ENCODE measurements at regions not wholly inside any gene's neighbourhood (a gene's known extent, or its start where the extent isn't known, plus 50 kb on each side); places are given as distances from the start of the nearest gene placed in this dataset.
"Not testable (repeated sequence)": the region's sequence is repeated elsewhere in the genome, so short reads cannot be mapped to it uniquely, and the experiment has no call there.

DNA sequence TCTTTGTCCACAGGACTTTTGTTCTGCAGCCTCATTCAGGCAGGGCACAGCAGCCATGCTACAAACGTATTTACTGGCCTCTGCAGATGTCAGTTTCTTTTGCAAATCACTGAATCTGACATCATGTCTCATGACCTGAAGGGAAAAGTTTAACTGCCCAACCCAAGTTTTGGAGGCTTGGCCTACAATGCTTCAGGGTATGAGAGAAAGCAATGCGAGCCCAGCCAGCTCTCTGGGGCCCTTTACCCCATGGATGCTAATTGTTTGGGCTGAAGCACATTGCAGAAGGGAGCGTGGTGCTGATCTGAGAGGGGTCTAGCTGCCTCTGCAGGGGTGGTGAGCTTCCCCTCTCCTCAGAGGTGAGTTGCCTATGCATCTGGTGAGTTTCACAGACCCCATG is 179.9 kb upstream of the CXCL12 start:
- no peak for DNase-seq (ENCODE audit: low read depth in 2 of 2)

DNA sequence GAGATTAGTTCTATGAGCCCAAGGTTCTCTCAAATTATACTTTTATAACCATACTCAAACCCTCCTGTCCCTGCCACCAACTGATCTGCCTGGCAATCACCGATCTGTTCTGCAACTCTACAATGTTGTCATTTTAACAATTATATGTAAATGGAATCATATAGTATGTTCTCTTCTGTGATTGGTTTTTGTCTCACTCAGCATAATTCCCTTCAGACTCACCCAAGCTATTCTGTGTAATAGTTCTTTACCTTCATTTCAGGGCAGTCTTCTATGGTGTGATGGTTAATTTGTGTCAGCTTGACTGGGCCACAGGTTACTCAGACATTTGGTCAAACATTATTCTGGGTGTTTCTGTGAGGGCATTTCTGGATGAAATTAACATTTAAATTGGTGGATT is 181.9 kb upstream of the CXCL12 start:
- no peak for DNase-seq (ENCODE audit: low read depth in 2 of 2)

DNA sequence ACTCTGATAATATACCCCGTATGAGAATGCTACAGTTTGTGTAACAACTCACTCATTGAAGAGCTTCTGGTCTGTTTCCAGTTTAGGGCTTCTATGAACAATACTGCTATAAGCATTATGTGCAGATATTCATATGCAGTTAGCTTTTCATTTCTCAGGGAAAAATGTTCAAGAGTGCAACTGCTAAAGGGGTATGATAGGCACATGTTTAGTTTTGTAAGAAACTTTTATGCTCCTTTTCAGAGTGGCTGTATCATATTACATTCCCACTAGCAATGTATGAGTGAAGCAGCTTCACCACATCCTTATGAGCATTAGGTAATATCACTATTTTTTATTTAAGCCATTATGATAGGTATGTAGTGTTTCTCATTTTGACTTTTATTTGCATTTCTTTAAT is 182.6 kb upstream of the CXCL12 start:
- no peak for DNase-seq (ENCODE audit: low read depth in 2 of 2)

DNA sequence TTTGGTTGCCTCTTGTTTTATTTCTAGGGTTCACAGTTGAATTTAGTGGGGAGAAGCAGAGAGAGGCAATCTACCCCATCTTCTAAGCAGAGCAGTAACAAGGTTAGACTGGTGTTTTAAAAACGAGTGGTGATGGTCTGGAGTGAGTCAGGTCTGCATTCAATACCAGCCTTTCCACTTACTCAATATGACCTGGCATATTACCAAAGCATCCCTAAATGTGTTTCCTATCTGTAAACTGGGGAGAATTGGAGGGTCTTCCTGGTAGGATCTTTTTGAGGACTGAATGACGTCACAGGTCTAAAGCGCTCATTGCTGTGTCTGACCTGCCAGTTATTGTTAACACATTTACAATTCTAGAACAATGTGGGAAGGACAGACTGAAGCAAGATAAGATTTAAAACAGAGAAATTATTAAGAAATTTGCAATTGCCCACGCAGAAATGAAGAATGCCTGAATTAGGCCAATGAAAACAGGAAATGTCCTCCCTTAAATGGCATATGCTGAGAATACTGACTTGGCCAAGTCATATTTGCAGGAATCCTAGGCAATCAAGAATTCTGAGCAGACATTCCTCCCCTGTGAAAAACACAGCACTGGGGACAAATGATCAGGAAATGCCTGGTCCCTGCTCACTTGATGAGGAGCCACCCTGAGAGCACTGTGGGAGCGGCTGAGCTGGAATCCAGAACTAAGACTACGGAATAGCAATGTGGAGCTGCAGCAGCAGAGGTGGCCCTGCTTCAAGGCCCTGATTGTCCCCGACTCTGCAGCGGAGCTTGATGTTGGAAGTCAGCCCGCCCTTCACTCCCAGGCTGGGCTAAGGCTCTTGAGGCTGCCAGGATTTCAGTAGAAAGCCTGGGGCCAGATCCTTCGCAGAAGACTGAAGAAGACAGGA is 184.5 kb upstream of the CXCL12 start:
- no peak for DNase-seq (ENCODE audit: low read depth in 2 of 2)

DNA sequence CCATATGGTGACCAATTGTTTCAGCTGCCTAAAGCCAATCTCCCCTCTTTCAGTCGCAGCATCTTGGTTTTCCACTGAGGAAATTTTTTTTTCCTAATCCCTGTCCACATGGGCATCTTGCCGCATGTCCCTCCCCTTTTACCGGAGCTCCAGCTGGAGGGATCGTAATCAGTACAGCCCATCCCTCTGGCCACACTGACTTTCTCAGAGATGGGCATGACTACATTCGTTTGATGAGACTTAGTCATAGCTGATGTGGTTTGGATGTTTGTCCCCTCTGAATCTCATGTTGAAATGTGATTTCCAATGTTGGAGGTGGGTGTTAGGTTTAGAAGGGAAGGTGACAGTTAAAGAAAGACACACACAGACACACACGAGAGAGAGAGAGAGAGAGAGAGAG is 186.8 kb upstream of the CXCL12 start:
- no peak for DNase-seq (ENCODE audit: low read depth in 2 of 2)

DNA sequence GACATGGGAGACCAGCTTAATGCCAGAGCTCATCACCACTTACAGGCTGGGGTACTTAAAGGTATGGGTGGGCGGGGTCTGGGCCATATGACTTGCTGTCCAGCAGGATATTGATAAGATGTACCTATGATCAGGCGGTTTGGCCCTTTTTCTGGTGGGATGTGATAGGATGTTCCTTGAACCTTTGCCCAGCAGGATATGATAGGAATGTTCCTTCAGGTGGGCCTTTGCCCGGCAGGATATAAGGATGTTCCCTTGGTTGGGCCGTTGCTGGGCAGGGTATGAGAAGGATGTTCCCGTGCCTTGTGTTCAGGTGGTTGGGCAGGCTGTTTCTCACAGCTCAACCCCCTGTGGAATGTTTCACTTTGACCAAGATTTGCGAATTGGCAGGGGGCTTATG is 187.2 kb upstream of the CXCL12 start:
- no peak for DNase-seq (ENCODE audit: low read depth in 2 of 2)

DNA sequence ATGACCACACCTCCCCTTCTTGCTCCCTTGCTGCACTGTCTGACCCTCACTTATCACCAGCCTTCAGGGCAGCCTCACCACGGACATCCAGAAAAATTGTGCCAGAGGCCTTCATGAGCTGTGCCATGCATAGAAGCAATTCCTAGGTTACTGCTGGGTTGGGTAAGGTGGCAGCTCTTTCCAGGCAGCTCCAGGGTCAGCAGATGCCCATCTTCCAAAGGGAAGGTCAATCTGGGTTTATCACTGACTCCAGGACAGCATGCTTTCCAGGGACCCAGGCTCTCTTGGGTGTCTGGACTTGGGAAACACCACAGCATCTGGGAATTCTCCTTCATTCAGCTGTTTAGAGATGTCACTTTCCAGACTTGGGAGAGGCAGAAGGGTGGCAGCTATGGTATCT is 188.9 kb upstream of the CXCL12 start:
- DNase-seq (ENCODE audit: low read depth in 2 of 2): no peak

DNA sequence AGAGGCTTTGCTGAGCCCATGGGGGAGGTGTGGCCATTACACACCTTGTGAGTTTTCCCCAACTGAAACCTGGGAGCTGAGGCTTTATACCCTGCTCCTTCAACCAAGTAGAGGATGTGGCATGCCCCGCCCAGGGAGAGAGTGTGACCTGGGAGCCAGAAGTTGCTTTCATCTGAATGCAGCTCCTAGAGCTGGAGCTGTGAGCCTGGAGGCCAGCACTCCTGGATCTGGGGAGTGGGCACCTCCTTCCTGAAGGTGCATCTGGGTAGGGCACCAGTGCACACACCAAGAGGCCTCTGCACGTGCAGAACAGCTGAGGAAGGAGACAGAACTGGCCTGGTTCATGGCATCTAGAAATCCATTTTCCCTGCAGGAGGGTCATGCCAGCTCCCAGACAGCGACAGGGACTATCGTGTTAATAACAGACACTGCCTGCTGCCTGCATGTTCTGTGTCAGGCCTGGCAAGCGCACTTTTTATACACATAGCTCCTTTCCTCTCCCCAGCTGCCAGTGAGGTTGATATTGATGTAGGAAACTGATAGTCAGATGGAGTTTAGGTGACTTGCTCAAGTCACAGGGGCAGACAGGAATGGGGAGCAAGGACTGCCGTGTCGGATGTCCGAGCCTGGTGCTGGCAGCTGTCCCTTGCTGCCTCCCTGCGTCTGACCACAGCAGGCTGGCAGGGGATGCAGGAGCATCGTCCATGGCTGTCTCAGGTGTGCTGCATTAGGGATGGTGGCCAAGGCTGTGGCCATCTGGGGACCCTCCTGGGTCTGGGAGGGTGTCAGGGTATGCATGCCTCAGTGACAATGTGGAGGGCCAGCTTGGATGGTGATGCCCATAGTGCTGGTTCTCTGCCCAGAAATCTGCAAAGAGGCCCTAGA is 189.9 kb upstream of the CXCL12 start:
- no peak for DNase-seq (ENCODE audit: low read depth in 2 of 2)

DNA sequence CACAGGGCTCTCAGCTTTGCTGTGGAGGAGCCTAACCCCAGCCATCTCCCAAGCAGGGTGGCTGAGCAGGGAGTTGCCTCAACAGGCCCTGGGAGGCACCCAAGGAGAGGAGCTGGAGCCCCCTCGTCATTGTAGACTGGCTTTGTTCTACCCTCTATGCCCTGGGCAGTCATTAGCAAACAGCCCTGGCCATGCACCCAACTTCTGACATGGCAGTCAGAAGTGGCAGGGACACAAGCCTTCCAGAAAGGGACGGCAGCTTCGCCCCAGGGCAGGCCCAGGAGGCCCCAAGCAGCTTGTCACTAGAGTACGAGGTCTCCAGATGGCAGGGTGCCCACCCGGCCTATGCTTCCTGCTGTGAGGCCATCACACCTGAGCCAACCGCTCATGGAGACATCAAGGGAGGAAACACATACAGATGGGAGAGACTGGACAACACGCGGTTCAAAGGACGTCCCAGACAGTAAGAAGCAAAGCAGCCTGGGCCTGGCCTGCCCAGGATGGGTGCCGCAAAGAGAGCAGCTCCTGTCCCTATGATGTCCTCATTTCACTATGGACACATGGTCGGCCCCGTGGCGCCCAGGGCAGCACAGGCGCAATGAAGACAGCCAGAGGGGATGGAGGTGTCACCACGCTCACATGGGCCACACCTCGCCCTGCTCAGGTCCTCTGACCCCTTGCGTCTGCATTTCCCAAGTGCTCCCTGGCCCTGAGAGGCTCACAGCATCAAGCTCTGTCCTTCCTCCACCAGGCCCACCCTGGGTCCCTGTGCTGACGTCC is 190.9 kb upstream of the CXCL12 start:
- DNase-seq (ENCODE audit: low read depth in 2 of 2): no peak

DNA sequence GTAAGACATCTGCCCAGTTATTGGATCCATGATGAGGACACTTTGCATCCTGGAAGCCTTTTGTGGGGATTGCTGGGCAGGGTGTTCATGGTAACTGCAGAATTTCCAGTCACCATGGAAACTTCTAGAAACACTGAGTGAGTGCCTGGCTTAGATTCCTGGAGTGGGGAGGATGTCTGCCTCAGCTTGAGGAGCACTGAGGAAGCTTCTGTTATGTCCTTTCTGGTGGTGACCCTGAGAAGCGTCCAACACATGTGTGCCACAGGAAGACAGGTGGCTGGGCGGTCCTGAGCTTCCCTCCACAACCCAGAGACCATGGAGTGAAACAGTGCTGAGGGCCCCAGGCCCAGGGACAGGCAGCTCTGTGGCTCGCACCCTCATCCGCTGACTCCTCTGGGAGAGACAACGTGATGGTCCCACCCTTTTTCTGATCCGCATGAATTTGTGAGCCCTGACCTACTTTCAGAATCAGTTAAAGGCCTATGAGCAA is 191.8 kb upstream of the CXCL12 start:
- DNase-seq (ENCODE audit: low read depth in 2 of 2): no peak

DNA sequence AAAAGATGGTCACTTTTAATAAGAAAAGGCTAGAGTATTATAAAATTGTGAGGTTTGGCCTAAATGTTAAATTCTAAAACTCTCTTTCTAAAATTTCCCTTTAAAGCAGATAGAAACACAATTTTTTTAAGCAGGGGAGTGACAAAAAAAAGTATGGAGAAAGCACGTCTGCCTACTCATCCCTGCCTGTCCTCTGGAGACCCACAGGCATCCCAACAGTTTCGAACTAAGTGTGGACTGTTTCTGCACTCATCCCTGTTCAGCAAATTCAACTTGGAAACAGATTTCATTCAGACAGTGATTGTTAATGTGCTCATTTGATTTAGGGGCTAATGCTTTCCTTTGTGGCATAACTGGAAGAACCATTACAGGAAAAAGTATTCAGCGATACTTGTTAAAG is 192.6 kb upstream of the CXCL12 start:
- no peak for DNase-seq (ENCODE audit: low read depth in 2 of 2)

DNA sequence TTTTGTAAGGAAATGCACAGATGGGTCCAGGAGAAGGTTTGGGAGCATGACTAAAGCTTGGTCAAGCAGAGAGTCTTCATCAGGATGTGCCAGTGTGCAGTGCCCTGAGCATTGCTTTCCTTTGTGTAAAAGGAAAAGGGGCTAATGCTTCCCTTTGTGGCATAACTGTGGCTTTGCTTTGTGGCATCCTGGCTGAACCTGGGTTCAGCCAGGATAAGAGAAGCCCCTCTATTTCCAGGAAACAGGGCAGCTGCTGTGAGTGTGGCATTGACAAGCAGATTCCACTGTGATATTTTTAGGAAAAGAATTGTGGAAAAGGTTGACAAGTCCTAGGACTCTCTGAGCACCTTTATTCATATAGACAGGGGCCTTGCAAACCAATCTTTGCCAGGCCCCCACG is 193.4 kb upstream of the CXCL12 start:
- no peak for DNase-seq (ENCODE audit: low read depth in 2 of 2)

DNA sequence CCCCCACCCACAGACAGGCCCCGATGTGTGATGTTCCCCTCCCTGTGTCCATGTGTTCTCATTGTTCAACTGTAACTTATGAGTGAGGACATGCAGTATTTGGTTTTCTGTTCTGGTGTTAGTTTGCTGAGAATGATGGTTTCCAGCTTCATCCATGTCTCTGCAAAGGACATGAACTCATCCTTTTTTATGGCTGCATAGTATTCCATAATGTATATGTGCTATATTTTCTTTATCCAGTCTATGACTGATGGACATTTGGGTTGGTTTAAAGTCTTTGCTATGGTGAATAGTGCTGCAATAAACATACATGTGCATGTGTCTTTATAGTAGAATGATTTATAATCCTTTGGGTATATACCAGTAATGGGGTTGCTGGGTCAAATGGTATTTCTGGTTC is 194.1 kb upstream of the CXCL12 start:
- not testable (repeated sequence) for DNase-seq (ENCODE audit: low read depth in 2 of 2)

DNA sequence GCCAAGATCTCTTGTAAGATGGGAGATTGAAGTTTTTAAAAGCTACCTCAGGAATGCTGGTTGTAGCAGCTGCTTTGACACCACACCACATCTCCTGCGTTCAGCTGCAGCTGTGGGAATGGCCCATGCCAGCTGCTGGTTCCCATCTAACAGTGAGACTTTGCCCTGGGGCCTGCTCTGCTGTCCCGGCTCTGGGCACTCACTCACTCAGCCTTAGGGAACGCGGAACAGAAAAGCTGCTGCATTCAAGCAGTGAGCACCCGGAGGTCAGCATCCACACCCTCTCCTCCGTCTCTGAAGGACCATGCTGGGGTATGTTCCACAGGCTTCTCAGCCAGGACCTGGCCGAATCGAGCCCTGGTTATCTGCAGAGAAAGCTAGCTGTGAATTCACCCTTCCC is 197.1 kb upstream of the CXCL12 start:
- DNase-seq (ENCODE audit: low read depth in 2 of 2): no peak

DNA sequence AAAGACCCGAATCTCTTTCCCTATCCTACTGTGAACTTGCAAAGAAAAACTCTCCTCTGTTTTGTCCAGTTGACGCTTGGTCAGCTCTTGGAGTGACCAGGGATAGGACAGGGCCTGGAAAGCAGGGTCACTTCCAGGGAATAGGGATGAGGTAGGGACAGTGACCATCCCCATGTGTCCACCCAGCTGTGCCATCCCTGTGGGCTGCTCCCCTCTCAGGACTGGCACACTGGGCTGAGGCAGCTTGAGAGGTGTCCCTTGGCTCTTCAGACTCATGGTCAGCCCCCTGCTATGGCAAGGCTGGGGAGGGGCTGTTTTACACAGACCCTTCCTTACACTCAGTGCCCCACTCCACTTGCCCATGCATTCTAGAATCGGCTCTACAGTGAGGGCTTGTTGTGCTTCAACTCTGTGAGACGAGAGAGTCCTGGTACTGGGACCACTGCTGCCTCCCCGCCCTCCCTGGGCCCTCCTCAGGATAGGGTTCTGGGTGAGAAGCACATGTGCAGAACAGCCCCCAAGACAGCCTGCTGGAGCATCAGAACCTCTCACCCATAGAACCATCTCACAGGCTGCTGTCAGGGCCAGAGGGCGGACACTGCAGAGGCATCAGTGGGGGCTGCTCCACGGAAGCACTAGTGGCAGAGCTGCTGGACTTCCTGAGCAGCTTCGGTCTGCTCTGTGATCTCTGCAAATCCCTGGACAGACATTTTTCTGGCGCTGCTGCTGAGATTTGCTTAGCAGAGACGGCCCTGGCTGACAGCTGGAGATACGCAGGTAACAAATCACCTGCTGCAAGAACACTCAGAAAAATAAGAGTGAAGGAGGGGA is 202.8 kb upstream of the CXCL12 start:
- no peak for DNase-seq (ENCODE audit: low read depth in 2 of 2)

DNA sequence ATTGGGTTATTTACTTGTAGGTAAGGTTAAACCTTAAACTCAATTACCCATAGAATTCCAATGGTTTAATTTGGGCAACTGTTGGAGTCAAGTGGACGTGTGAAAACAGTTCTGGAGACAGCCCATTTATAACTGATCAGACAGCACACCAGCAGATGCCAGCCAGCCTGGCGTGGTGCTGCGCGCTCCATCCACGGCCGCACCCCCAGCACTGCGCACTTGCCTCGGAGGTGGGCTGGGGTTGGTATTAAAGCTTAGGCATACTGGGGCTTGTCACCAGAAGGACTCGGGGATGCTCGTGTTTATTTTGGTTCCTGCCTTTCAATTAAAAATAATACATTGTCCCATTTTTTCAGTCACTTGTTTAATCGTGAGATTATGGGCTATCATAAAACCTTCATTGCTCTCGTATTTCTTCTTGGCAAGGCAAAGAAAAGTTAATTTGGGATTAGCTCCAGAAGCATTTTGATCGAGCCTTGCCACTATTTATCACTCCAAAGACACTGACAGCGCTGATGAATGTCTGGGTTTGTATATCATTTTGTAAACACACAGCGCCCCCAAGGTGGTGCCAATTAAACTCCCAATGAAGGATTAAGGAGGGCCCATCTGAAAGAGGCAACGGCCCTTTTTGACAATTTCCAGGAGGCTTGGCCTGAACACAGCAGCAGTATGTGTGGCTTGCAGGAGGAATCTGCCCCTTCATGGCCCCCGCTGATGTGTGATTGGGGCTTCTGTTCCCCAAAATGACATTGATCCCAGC is 204.5 kb upstream of the CXCL12 start:
- DNase-seq (ENCODE audit: low read depth in 2 of 2): no peak

DNA sequence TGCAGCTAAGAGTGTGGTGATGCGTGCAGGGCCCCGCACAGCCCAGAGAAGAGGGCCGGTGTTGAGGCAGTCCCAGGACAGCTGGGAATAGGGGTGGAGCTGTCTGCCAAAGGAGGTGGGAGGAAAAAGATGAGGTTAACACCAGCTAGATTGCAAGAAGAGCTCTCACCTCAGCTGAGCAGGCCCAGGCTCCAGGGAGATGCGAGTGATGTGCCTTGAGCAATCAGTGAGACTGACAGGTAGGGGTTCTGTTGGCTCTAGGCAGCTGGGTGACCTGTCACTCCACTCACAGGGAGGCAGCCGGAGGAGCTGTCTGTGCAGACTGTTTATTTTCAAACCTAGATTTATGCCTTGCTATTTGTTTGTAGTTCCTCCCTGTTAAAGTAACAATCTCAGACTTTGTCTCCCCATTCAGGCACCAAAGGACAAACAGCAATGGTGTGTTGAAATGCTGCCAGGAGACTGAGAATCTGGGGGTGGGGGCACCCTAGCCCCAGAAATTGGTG is 205.1 kb upstream of the CXCL12 start:
- DNase-seq (ENCODE audit: low read depth in 2 of 2): no peak

DNA sequence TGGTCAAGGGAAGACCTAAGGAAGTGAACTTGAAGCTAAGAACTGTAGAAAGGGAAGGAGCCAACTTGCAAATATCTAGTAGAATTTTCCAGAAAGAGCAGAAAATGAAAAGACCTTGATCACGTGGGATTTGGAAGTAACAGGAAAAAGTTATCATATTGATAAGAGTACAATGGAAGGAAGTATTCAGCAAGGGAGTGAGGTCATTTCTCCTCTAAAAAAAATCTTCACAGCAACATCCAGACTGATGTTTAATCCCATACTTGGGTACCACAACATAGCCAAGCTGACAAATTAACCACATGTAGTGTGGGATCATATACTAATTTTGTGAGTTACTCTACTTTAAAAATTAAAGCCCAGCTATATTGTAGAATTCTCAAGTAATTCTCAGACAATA is 207.0 kb upstream of the CXCL12 start:
- no peak for DNase-seq (ENCODE audit: low read depth in 2 of 2)

DNA sequence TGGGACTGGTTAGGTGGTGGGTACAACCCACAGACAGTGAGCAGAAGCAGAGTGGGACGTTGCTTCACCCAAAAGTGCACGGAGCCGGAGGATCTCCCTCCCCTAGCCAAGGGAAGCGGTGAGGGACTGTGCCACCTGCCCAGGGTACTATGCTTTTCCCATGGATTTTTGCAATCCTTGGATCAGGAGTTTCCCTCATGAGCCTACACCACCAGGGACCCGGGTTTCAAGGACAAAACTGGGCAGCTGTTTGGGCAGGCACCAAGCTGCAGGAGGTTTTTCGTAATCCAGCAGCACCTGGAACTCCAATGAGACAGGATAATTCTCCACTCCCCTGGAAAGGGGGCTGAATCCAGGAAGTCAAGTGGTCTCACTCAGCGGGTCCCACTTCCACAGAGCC is 209.1 kb upstream of the CXCL12 start:
- DNase-seq (ENCODE audit: low read depth in 2 of 2): no peak

DNA sequence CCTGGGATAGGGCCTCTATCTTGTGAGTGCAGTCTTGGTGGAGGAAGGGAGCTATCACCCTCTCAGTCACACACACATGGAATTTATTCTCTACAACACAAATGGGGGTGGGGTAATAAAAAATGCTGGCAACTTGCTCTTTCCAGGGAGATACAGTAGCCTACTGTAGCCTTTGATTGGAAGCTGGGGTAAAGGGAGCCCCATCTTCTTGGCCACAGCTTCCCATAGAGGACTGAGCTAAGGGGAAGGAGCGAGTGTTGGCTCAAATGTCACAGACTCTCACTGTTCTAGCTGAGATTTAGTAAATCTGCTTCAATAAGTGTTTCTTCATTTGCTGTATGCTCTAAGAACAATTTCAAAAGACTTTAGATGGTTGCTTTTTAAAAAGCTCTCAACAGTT is 222.2 kb upstream of the CXCL12 start:
- DNase-seq (ENCODE audit: low read depth in 2 of 2): no peak

Measured in stimulated activated CD8-positive, alpha-beta memory T cell treated with anti-CD3 and anti-CD28 coated beads, Interleukin-15, amount 100 ng/mL, for 48 hours (primary cell).